ENCODE measurements at regions not wholly inside any gene's neighbourhood (a gene's known extent, or its start where the extent isn't known, plus 50 kb on each side); places are given as distances from the start of the nearest gene placed in this dataset.
"Not testable (repeated sequence)": the region's sequence is repeated elsewhere in the genome, so short reads cannot be mapped to it uniquely, and the experiment has no call there.

DNA sequence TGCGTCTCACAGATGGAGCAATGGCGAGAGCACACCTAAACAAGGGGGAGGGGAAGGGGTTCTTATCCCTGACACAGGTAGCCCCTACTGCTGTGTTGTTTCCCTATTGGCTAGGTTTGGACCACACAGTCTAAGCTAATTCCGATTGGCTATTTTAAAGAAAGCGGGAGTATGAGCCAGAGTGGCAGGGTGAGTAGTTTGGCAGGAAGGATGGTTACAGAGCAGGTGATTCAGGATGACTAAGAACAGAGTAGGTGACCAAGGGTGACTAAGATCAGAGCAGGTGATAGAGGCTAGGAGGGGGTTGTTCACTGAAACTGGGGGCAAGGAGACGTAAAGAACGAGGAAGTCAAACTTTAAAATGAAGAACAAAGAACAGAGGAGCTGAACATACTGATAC is 511.8 kb downstream of the EDEM1 start:
- H3K36me3 ChIP-seq (ENCODE audit: insufficient read depth, low read length) = no peaks in the 10 kb centered on the region
- no peaks in the 10 kb centered on the region for H4K20me1 ChIP-seq (ENCODE audit: insufficient read depth)
- H3K27me3 ChIP-seq (ENCODE audit: insufficient read depth, low read depth, low read length) = no peaks in the 10 kb centered on the region
- no peak overlapping the region for H3K9ac ChIP-seq (ENCODE audit: low read length)
- H3F3A ChIP-seq (ENCODE audit: insufficient read depth, low read length, poor library complexity, severe bottlenecking) = no peaks in the 10 kb centered on the region
- H3K9me3 ChIP-seq (ENCODE audit: low read length) = no peaks in the 10 kb centered on the region
- no peak overlapping the region for H3K4me2 ChIP-seq (ENCODE audit: low read length)
- no peaks in the 10 kb centered on the region for H3K9me2 ChIP-seq (ENCODE audit: insufficient read depth, low read length)
- TF ChIP-seq RAD21 (conservative IDR thresholded peaks at IDR 0.05) (no peak), MXI1 (conservative IDR thresholded peaks at IDR 0.05; ENCODE audit: poor library complexity, severe bottlenecking) (no peak), TAF1 (IDR thresholded peaks at IDR 0.05; ENCODE audit: low read depth) (no peak), EZH2 (IDR thresholded peaks at IDR 0.05; ENCODE audit: borderline replicate concordance, insufficient read depth, low read length, poor library complexity, severe bottlenecking) (no peak), EP300 (conservative IDR thresholded peaks at IDR 0.05; ENCODE audit: poor library complexity, severe bottlenecking) (no peak), SMC3 (conservative IDR thresholded peaks at IDR 0.05; ENCODE audit: poor library complexity) (no peak), POLR2AphosphoS5 (IDR thresholded peaks at IDR 0.05) (no peak)
- TF ChIP-seq, protein P1, sequence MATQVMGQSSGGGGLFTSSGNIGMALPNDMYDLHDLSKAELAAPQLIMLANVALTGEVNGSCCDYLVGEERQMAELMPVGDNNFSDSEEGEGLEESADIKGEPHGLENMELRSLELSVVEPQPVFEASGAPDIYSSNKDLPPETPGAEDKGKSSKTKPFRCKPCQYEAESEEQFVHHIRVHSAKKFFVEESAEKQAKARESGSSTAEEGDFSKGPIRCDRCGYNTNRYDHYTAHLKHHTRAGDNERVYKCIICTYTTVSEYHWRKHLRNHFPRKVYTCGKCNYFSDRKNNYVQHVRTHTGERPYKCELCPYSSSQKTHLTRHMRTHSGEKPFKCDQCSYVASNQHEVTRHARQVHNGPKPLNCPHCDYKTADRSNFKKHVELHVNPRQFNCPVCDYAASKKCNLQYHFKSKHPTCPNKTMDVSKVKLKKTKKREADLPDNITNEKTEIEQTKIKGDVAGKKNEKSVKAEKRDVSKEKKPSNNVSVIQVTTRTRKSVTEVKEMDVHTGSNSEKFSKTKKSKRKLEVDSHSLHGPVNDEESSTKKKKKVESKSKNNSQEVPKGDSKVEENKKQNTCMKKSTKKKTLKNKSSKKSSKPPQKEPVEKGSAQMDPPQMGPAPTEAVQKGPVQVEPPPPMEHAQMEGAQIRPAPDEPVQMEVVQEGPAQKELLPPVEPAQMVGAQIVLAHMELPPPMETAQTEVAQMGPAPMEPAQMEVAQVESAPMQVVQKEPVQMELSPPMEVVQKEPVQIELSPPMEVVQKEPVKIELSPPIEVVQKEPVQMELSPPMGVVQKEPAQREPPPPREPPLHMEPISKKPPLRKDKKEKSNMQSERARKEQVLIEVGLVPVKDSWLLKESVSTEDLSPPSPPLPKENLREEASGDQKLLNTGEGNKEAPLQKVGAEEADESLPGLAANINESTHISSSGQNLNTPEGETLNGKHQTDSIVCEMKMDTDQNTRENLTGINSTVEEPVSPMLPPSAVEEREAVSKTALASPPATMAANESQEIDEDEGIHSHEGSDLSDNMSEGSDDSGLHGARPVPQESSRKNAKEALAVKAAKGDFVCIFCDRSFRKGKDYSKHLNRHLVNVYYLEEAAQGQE (IDR thresholded peaks at IDR 0.05; ENCODE audit: borderline replicate concordance) = no peak
- TF ChIP-seq, protein P2, sequence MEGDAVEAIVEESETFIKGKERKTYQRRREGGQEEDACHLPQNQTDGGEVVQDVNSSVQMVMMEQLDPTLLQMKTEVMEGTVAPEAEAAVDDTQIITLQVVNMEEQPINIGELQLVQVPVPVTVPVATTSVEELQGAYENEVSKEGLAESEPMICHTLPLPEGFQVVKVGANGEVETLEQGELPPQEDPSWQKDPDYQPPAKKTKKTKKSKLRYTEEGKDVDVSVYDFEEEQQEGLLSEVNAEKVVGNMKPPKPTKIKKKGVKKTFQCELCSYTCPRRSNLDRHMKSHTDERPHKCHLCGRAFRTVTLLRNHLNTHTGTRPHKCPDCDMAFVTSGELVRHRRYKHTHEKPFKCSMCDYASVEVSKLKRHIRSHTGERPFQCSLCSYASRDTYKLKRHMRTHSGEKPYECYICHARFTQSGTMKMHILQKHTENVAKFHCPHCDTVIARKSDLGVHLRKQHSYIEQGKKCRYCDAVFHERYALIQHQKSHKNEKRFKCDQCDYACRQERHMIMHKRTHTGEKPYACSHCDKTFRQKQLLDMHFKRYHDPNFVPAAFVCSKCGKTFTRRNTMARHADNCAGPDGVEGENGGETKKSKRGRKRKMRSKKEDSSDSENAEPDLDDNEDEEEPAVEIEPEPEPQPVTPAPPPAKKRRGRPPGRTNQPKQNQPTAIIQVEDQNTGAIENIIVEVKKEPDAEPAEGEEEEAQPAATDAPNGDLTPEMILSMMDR (IDR thresholded peaks at IDR 0.05; ENCODE audit: poor library complexity, severe bottlenecking) = no peak
- no peak overlapping the region for H2AFZ ChIP-seq (ENCODE audit: low read depth, low read length)
- no peak overlapping the region for H3K27ac ChIP-seq (ENCODE audit: low read length)
- H3K79me2 ChIP-seq (replicated peaks; ENCODE audit: insufficient read depth, low read length) = no peaks in the 10 kb centered on the region
- no peak overlapping the region for H3K4me3 ChIP-seq (ENCODE audit: low read length)

- Histone ChIP-seq H3K9me3 (ENCODE audit: low read length) (no peaks in the 10 kb centered on the region), H3K27me3 (ENCODE audit: insufficient read depth, low read depth, low read length) (no peaks in the 10 kb centered on the region), H2AFZ (ENCODE audit: low read depth, low read length) (no peak overlapping the region), H3K27ac (ENCODE audit: low read length) (no peak overlapping the region), H3K79me2 (replicated peaks; ENCODE audit: insufficient read depth, low read length) (no peaks in the 10 kb centered on the region), H3K9ac (ENCODE audit: low read length) (no peak overlapping the region), H3K9me2 (ENCODE audit: insufficient read depth, low read length) (no peaks in the 10 kb centered on the region), H4K20me1 (ENCODE audit: insufficient read depth) (no peaks in the 10 kb centered on the region), H3K36me3 (ENCODE audit: insufficient read depth, low read length) (no peaks in the 10 kb centered on the region), H3K4me3 (ENCODE audit: low read length) (no peak overlapping the region), H3F3A (ENCODE audit: insufficient read depth, low read length, poor library complexity, severe bottlenecking) (no peaks in the 10 kb centered on the region), H3K4me2 (ENCODE audit: low read length) (no peak overlapping the region)
- TF ChIP-seq RAD21 (conservative IDR thresholded peaks at IDR 0.05) (no peak), TAF1 (IDR thresholded peaks at IDR 0.05; ENCODE audit: low read depth) (no peak), POLR2AphosphoS5 (IDR thresholded peaks at IDR 0.05) (no peak), SMC3 (conservative IDR thresholded peaks at IDR 0.05; ENCODE audit: poor library complexity) (no peak), EZH2 (IDR thresholded peaks at IDR 0.05; ENCODE audit: borderline replicate concordance, insufficient read depth, low read length, poor library complexity, severe bottlenecking) (no peak), MXI1 (conservative IDR thresholded peaks at IDR 0.05; ENCODE audit: poor library complexity, severe bottlenecking) (no peak), EP300 (conservative IDR thresholded peaks at IDR 0.05; ENCODE audit: poor library complexity, severe bottlenecking) (no peak)
- TF ChIP-seq, protein P1 (IDR thresholded peaks at IDR 0.05; ENCODE audit: borderline replicate concordance) = no peak
- TF ChIP-seq, protein P2 (IDR thresholded peaks at IDR 0.05; ENCODE audit: poor library complexity, severe bottlenecking) = no peak
Measured at GRCh38 chr3:5699811-5700210, 512.3 kb downstream of the EDEM1 start.

DNA sequence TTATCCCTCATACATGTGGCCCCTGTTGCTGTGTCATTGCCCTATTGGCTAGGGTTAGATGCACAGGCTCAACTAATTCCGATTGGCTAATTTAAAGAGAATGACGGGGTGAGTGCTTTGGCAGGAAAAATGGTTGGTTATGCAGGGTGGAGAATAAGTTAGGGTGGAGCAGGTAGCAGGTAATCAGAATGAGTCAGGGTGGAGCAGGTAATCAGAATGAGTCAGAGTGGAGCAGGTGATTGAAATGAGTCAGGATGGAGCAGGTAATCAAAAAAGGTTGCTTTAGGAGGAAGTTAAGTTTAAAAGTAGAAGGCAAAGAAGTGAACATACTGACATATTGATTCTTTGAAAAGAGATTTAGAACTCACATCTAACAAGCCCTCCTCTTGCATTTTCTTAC is 513.5 kb downstream of the EDEM1 start:
- H3K9ac ChIP-seq (ENCODE audit: low read length); H3F3A ChIP-seq (ENCODE audit: insufficient read depth, low read length, poor library complexity, severe bottlenecking); H2AFZ ChIP-seq (ENCODE audit: low read depth, low read length); H3K4me3 ChIP-seq (ENCODE audit: low read length); H3K9me3 ChIP-seq (ENCODE audit: low read length); H3K79me2 ChIP-seq (replicated peaks; ENCODE audit: insufficient read depth, low read length); H3K27me3 ChIP-seq (ENCODE audit: insufficient read depth, low read depth, low read length); H3K27ac ChIP-seq (ENCODE audit: low read length); H3K9me2 ChIP-seq (ENCODE audit: insufficient read depth, low read length); H4K20me1 ChIP-seq (ENCODE audit: insufficient read depth); H3K36me3 ChIP-seq (ENCODE audit: insufficient read depth, low read length); H3K4me2 ChIP-seq (ENCODE audit: low read length): not testable (repeated sequence)
